ENCODE measurements at regions not wholly inside any gene's neighbourhood (a gene's known extent, or its start where the extent isn't known, plus 50 kb on each side); places are given as distances from the start of the nearest gene placed in this dataset.

- no peaks in the 10 kb centered on the region for H3K9me1 ChIP-seq (ENCODE audit: control insufficient read depth, insufficient read depth, low read length)
- CTCF ChIA-PET (ENCODE audit: low intra/inter-chr PET ratio): no interaction called here
- no peak overlapping the region for H2AFZ ChIP-seq (ENCODE audit: low read depth, low read length)
- no peaks in the 10 kb centered on the region for H3K79me2 ChIP-seq (ENCODE audit: control insufficient read depth, insufficient read depth, low read length)
- no peak for TF ChIP-seq FIP1L1 (IDR thresholded peaks at IDR 0.05; ENCODE audit: low read depth, low read length, poor library complexity, severe bottlenecking)
- TF ChIP-seq MYBL2 (IDR thresholded peaks at IDR 0.05; ENCODE audit: low read depth): no peak
- TF ChIP-seq MYBL2 (CRISPR knock-in tag; IDR thresholded peaks at IDR 0.05; ENCODE audit: borderline replicate concordance): no peak
- no peak for TF ChIP-seq HEY1 (CRISPR knock-in tag; IDR thresholded peaks at IDR 0.05; ENCODE audit: borderline replicate concordance)
- no peak for TF ChIP-seq HNRNPL (IDR thresholded peaks at IDR 0.05; ENCODE audit: low read depth, low read length)
- no peak for TF ChIP-seq HMG20A (CRISPR knock-in tag; conservative IDR thresholded peaks at IDR 0.05)
- TF ChIP-seq KLF13 (tag; IDR thresholded peaks at IDR 0.05; ENCODE audit: borderline replicate concordance, low read depth): no peak
- TF ChIP-seq SRSF7 (optimal IDR thresholded peaks at IDR 0.05; ENCODE audit: low read depth, low read length): no peak
- no peak for TF ChIP-seq XRCC4 (IDR thresholded peaks at IDR 0.05; ENCODE audit: extremely low read depth, insufficient read depth, insufficient read length)
- no peak for TF ChIP-seq MTA3 (IDR thresholded peaks at IDR 0.05; ENCODE audit: borderline replicate concordance)
- POLR2A ChIA-PET: no interaction called here
- H3K36me3 ChIP-seq (ENCODE audit: control insufficient read depth, insufficient read depth, low read length): no peaks in the 10 kb centered on the region
- DNase-seq (ENCODE audit: extremely low read depth in 1 of 4, low spot score in 3 of 4): no peak
- intact Hi-C loops (cut with micrococcal nuclease): no loop called here
- H3K4me1 ChIP-seq (replicated peaks in 1 of 2; ENCODE audit: control insufficient read depth in 2 of 2, insufficient read depth in 2 of 2, low read length in 2 of 2): no peaks in the 10 kb centered on the region
- no peak for FAIRE-seq
- no peak overlapping the region for H3K4me2 ChIP-seq (ENCODE audit: insufficient read depth, low read length)
- WGBS (ENCODE audit: insufficient coverage, low coverage, missing lambda C conversion rate): 0% methylated on average over 2 of the region's 2 CpGs
- BruUV-seq (replicated peaks): no TSS peak
- no peaks in the 10 kb centered on the region for H3K27me3 ChIP-seq (ENCODE audit: control insufficient read depth in 2 of 2, insufficient read depth in 2 of 2, low read length in 2 of 2)
- in situ Hi-C loops (cut with MboI): no loop called here
- no peaks in the 10 kb centered on the region for H3K9me3 ChIP-seq (replicated peaks; ENCODE audit: control insufficient read depth, insufficient read depth, low read depth, low read length)
- H3K4me3 ChIP-seq: no peak overlapping the region
- no peak for ATAC-seq
- H3K27ac ChIP-seq (ENCODE audit: extremely low read depth, low read depth, low read length): no peak overlapping the region
- H3K9ac ChIP-seq (ENCODE audit: insufficient read depth in 1 of 2, low read depth in 2 of 2, low read length in 2 of 2): no peak overlapping the region
- H4K20me1 ChIP-seq (replicated peaks; ENCODE audit: control insufficient read depth, insufficient read depth, low read length): no peaks in the 10 kb centered on the region
These were observed 479.0 kb upstream of the DCC start for GRCh38 chr18:51861046-51861445.

Measured in K562 (cell line).